AG04449 (cell line): ENCODE measurements at regions not wholly inside any gene's neighbourhood (a gene's known extent, or its start where the extent isn't known, plus 50 kb on each side); places are given as distances from the start of the nearest gene placed in this dataset.
"Not testable (repeated sequence)": the region's sequence is repeated elsewhere in the genome, so short reads cannot be mapped to it uniquely, and the experiment has no call there.

Experiments
- CTCF ChIA-PET: fragments of 350-600 bp; formaldehyde crosslinking; extraction: SDS; loops from one replicate; lab custom pipeline; 2021; ENCODE audit warnings: antibody characterized with exemption; lab: Yijun Ruan, JAX
- POLR2A ChIA-PET: fragments of 400-600, 350-600 bp; formaldehyde crosslinking; extraction: SDS; loops from one replicate; lab custom pipeline; 2020; ENCODE audit warnings: antibody characterized with exemption, inconsistent platforms; lab: Yijun Ruan, JAX
- DNase-seq: peaks from one replicate; pipeline ENCODE4 v3.0.0-alpha.2; 2010; ENCODE audit warnings: low read depth, low spot score
- H3K4me3 ChIP-seq: 2 replicates; pipeline ENCODE4 v1.5.1; 2011; ENCODE audit warnings: low read depth, mild to moderate bottlenecking, control low read depth, low read length
- TF ChIP-seq, protein P1 (sequence below): IDR thresholded peaks from one replicate; pipeline ENCODE4 v1.5.1; 2011; ENCODE audit warnings: mild to moderate bottlenecking, moderate library complexity, low read length, control low read depth, inconsistent platforms; ENCODE audit not compliant: insufficient read depth; ENCODE audit errors: missing control alignments

- no peak for DNase-seq
- ChIA-PET CTCF (no interaction called here), POLR2A (no interaction called here)
- TF ChIP-seq, protein P1, sequence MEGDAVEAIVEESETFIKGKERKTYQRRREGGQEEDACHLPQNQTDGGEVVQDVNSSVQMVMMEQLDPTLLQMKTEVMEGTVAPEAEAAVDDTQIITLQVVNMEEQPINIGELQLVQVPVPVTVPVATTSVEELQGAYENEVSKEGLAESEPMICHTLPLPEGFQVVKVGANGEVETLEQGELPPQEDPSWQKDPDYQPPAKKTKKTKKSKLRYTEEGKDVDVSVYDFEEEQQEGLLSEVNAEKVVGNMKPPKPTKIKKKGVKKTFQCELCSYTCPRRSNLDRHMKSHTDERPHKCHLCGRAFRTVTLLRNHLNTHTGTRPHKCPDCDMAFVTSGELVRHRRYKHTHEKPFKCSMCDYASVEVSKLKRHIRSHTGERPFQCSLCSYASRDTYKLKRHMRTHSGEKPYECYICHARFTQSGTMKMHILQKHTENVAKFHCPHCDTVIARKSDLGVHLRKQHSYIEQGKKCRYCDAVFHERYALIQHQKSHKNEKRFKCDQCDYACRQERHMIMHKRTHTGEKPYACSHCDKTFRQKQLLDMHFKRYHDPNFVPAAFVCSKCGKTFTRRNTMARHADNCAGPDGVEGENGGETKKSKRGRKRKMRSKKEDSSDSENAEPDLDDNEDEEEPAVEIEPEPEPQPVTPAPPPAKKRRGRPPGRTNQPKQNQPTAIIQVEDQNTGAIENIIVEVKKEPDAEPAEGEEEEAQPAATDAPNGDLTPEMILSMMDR = no peak
- no peak overlapping the region for H3K4me3 ChIP-seq
Observed at GRCh38 chr1:58063095-58063494, 483.4 kb downstream of the OMA1 start.

- TF ChIP-seq, protein P1 = no peak
- DNase-seq = no peak
- no peak overlapping the region for H3K4me3 ChIP-seq
- ChIA-PET CTCF (no interaction called here), POLR2A (no interaction called here)
Observed at GRCh38 chr1:58062635-58063034, 483.9 kb downstream of the OMA1 start.

- no peak overlapping the region for H3K4me3 ChIP-seq
- POLR2A ChIA-PET = no interaction called here
- no peak for DNase-seq
- CTCF ChIA-PET = no interaction called here
- TF ChIP-seq, protein P1 = no peak
Observed at GRCh38 chr1:58060559-58061170, 485.9 kb downstream of the OMA1 start.

- no peak overlapping the region for H3K4me3 ChIP-seq
- DNase-seq = no peak
- ChIA-PET CTCF (no interaction called here), POLR2A (no interaction called here)
- TF ChIP-seq, protein P1 = no peak
Observed at GRCh38 chr1:58059789-58060188, 486.7 kb downstream of the OMA1 start.

GRCh38 chr1:58058323-58058722 lies 488.2 kb downstream of the OMA1 start:
- TF ChIP-seq, protein P1 = no peak
- ChIA-PET POLR2A (no interaction called here), CTCF (no interaction called here)
- no peak overlapping the region for H3K4me3 ChIP-seq
- no peak for DNase-seq

DNA sequence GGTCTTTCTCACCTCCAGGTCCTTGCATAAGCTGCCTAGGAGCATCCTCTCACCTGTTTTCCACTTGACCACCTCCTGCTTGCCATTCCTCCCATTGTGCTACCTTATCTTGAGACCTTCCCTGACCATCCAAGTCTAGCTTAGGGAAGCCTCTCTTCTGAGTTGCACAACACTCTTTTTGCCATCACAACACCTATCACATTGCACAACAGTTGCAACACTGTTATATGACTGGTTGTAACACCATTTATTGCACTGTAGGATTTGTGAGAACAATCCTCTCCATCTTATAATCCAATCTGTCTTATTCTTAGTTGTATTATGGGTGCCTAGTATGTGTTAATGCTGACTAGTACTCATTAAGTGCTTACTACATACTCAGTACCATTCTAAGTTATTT lies 488.7 kb downstream of the OMA1 start:
- ChIA-PET CTCF (no interaction called here), POLR2A (no interaction called here)
- TF ChIP-seq, protein P1 = no peak
- no peak overlapping the region for H3K4me3 ChIP-seq
- no peak for DNase-seq

GRCh38 chr1:58051187-58051586 lies 495.3 kb downstream of the OMA1 start:
- H3K4me3 ChIP-seq, DNase-seq, POLR2A ChIA-PET, CTCF ChIA-PET: not testable (repeated sequence)
